Adipose tissue (tissue), 3 donors: ENCODE measurements at regions not wholly inside any gene's neighbourhood (a gene's known extent, or its start where the extent isn't known, plus 50 kb on each side); places are given as distances from the start of the nearest gene placed in this dataset.
"Not testable (repeated sequence)": the region's sequence is repeated elsewhere in the genome, so short reads cannot be mapped to it uniquely, and the experiment has no call there.

ENCODE experiments used
- H3K27ac ChIP-seq: one replicate; pipeline ENCODE4 v1.5.1; 2013; ENCODE audit warnings: low read depth, low read length
- WGBS, 3 donors: extraction: QIAGEN DNeasy Blood & Tissue Kit; methylation state at CpG; one replicate each; pipeline ENCODE4 v1.1.7; 2013; 5-methylcytosine and 5-hydroxymethylcytosine counted together
- donor health status: healthy with polysubstance abuse.
- donor health status: Bipolar disorder and iron deficiency.
- donor health status: healthy.

DNA sequence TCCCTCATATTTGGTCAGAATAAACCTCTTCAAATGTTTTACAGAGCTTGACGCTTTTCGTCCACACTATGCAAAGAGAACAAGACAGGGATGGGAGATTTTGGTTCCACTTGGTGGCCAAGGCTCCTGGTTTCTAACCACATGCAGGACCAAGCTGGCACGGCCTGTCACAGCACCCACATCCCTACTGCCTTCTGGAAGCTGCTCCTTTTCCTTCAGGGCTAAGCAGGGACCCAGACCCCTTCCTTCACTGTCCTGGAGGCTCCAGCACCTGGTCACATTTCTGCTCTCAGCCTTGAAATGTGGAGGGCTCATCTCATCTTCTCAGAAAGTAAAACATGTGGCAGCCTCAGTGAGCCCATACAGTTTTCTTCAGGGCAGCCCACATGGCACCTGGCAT, 50.4 kb upstream of the ARHGEF7 start:
- H3K27ac ChIP-seq, result no peak overlapping the region
- WGBS, 3 donors, result 94 to 96% (median 95%) methylated on average over 3 of the region's 3 CpGs

DNA sequence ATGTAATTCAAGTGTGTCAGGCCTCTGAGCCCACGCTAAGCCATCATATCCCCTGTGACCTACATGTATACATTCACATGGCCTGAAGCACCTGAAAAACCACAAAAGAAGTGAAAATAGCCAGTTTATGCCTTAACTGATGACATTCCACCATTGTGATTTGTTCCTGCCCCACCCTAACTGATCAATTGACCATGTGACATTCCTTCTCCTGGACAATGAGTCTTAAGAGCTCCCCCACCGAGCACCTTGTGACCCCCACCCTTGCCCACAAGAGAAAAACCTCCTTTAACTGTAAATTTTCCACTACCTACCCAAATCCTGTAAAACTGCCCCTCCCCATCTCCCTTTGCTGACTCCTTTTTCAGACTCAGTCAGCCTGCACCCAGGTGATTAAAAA, 52.1 kb upstream of the ARHGEF7 start:
- no peak overlapping the region for H3K27ac ChIP-seq
- 54 to 66% (median 62%) methylated on average over 2 of the region's 2 CpGs for WGBS, 3 donors

DNA sequence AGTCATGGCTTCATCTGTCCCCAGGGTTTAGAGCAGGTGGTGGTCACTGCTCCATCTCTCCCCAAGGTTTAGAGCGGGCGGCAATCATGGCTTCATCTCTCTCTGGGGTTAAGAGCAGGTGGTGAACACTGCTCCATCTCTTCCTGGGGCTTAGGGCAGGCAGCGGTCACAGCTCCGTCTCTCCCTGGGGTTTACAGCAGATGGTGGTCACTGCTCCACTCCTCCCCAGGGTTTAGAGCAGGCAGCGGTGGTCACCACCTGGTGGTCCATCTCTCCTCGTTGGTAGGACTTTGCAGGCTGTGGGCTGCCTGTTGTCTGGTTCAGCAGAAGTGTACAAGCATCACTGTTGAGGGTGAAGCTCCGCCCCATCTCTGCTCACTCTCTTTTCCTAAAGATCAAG, 52.8 kb upstream of the ARHGEF7 start:
- 88% methylated on average over 7 of the region's 7 CpGs for WGBS, 3 donors
- H3K27ac ChIP-seq, result no peak overlapping the region

DNA sequence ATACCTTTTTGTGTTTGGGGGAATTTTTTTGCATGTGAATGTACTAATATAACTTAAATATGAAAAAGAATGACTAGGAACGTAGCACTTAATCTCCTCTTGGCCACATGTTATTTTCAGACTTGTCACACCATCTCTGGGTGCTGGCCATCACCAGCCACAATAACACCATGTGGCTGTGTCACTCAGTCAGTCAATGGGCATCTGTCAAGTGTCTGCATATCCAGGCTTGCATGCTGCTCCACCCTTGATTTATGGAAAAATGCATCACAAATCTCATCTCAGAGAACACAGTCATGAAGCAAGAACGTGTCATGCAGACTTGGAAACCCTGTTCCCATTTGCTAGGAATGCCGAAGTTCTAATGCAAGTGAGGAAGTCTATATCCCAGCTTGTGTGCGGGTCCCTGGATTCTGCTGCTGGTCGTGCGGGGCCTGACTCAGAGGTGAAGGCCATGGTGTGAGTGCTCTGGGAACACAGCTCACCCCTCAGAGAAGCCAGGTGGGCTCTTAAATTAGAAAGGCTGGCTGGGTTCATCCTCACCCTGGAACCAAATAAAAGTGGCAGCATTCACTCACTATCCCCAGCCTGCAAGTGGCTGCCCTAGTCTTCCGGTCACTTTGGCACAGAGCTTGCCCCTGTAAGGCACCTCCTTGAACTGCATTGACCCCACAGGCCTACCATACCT, 53.6 kb upstream of the ARHGEF7 start:
- no peak overlapping the region for H3K27ac ChIP-seq
- 88 to 91% (median 89%) methylated on average over 7 of the region's 7 CpGs for WGBS, 3 donors

DNA sequence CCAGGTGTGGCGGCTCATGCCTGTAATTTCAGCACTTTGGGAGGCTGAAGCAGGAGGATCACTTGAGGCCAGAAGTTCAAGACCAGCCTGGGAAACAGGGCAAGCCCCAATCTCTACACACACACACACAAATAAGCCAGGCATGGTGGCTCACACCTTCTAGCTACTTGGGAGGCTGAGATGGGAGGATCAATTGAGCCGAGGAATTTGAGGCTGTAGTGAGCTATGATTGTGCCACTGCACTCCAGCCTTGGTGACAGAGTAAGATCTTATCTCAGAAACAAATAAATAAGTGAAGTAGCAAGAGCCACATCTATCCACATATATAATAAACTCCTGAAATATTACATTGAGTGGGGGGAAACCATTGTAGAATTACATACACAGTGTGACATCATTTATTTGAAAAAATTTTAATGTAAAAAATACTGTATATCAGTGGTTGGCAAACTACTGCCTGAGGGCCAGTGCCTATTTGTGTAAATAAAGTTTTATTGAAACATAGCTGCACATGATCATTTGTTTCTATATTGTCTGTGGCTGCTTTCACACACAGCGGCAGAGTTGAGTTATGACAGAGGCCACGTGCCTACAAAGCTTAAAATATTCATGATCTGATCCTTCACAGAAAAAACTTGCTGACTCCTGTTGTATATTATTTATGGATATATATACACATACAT, 54.7 kb upstream of the ARHGEF7 start:
- WGBS, 3 donors, result 89 to 91% (median 90%) methylated on average over 4 of the region's 4 CpGs
- H3K27ac ChIP-seq, result no peak overlapping the region

DNA sequence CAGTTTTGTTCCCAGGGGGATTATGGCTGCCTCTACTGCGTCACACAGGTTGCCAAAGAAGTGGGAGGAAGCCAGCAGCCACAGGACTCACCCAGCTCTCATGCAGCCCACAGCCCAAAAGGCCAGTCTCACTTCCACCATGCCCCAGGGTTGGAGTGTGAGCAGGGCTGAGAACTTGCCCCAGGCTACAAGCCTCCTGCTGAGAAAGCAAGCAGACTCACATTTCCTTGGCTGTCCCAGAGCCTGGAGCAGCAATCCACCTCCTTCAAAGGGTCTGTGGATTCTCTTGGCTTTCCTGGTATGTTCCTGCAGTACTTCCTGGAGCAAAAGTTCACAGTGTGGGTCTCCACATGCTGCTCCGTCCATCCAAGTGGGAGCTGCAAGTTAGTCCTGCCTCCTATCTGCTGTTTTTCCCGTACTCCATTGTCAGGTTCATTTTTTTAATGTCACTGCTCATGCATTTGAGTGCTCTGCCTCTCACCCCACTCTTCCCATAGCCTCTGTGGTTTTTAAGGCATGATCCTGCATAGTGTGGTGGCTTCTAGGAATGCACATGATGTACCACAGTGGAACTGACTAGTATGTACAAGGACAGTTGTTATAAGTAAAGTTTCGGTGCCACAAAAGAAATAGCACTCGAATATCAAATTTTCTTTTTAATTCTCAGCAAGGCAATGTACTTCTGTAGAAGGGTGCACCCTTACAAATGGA, 56.2 kb upstream of the ARHGEF7 start:
- no peak overlapping the region for H3K27ac ChIP-seq
- 66 to 77% (median 76%) methylated on average over 5 of the region's 5 CpGs for WGBS, 3 donors

DNA sequence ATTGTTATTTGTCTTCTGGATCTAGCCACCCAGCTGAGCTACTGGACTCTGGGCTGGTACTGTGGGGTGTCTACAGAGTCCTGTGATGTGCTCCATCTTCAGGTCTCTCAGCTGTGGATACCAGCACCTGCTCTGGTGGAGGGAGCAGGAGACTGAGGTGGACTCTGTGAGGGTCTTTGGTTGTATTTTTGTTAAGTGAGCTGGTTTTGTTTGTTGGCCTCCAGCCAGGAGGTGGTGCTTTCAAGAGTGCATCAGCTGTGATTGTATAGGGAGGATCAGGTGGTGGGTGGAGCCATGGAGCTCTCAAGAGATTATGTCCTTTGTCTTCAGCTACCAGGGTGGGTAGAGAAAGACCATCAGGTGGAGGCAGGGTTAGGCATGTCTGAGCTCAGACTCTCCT, 56.8 kb upstream of the ARHGEF7 start:
- not testable (repeated sequence) for H3K27ac ChIP-seq

DNA sequence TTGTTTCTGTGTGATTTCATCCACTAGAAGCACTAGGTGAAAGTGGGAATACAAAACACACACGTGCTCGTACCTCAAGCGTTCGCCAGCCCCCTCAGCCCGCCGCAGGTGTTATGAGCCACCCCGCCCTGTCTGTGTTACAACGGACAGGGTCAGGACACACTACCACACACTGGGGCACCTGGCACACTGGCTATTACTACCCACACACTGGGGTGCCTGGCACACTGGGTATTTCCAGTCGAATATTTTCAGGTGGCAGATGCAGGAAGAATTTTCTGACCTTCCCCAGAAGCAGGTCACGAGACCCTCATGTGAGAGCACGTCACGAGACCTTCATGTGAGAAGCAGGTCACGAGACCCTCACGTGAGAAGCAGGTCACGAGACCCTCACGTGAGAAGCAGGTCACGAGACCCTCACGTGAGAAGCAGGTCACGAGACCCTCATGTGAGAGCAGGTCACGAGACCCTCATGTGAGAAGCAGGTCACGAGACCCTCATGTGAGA, 63.3 kb upstream of the ARHGEF7 start:
- 80 to 87% (median 86%) methylated on average over 18 to 20 of the region's 21 CpGs for WGBS, 3 donors
- not testable (repeated sequence) for H3K27ac ChIP-seq

DNA sequence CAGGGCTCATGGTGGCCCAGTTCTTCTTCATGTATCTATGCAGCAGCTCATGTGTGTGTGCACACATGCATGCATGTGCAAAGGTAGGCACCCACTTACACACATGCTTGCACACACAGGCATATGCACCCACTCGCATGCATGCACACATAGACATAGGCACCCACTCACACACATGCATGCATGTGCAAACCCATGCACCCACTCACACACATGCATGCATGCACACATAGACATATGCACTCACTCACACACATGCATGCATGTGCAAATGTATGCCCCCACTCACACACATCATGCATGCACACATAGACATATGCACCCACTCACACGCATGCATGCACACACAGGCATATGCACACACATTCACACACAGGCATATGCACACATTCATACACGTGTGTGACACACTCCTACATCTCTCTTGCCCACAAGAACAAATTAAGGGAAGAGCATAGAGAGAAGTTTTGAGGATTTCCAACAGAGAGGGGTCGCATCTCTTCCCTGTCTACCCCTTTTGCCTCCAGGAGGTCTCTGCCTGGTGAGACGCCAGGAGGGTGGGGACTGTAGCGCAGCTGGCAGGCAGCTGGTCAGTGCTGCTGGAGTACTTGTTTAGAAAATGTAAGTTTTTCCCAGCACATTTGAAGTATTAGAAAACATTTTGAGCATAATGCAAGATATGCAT, 63.9 kb upstream of the ARHGEF7 start:
- WGBS, 3 donors, result 79 to 82% (median 80%) methylated on average over 6 of the region's 6 CpGs
- no peak overlapping the region for H3K27ac ChIP-seq

DNA sequence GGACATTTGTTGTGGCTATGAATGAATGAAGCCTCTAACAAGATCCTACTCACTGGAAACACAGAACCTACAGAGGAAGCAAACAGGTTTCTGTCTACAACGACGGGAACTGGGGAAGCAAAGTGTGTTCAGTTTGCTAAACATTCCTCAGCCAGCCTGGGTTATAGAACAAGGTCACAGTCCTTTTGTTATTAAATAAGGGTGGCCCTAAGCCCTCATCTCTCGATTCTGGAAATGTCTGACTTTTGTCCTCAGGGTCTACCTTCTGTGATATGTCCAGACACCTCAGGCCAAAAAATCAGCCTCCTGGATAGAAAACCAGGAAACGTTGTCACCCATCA, 64.6 kb upstream of the ARHGEF7 start:
- H3K27ac ChIP-seq, result no peak overlapping the region
- 20 to 42% (median 41%) methylated on average over 4 of the region's 4 CpGs for WGBS, 3 donors

DNA sequence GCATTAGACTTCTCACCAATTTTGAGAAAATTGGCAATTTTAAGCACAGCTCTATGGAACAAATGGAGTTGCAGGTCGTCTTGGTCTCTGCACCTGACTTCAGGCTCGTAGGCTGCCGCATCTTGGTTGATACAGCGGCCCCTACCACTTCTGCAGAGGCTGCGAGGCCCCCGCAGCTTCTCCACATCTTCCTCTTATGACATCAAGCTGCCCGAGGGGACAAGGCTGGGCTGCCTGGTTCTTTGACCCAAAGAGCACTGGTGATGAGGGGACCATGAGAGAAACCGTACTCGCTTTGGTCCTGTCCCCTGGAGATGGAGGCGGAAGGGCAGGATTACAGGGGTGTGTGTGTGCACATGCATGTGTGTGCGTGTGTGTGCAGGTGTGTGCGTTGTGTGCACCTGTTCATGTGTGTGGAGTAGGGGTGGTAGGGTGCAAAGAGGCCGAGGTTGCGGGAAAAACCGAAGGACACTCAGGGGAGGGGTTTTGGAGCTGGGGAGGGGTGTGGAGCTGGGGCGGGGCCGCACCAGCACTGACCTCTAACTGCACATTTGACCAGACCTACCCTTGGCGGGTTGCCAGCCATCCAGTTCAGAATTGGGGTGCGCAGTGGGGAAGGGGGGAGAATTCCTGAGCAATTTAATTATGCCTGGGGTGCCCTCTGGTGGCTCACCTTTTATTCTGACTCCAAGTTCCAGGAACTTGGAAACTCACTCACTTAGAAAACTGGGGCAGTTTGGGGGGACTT, 65.1 kb upstream of the ARHGEF7 start:
- WGBS, 3 donors, result 60 to 76% (median 74%) methylated on average over 19 of the region's 19 CpGs
- no peak overlapping the region for H3K27ac ChIP-seq

DNA sequence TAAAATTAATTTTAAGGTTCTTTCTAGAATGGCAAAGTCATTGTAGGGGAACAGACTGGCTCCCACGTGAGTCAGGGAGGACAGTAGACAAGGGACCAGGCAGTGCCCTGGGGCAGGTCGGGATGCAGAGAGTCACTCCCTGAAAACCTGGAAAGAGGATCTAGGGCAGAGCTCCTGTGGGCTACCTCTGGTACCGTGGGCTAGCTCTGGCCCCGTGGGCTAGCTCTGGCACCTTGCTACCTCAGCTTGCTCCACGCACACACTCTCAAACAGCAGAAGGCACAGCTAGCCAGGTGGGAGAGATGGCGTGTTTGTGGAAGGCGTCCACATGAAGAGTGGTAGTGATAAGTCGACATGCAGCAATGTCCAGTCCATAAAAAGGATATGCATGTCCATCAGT, 66.7 kb upstream of the ARHGEF7 start:
- no peak overlapping the region for H3K27ac ChIP-seq
- 79 to 89% (median 87%) methylated on average over 8 of the region's 8 CpGs for WGBS, 3 donors

DNA sequence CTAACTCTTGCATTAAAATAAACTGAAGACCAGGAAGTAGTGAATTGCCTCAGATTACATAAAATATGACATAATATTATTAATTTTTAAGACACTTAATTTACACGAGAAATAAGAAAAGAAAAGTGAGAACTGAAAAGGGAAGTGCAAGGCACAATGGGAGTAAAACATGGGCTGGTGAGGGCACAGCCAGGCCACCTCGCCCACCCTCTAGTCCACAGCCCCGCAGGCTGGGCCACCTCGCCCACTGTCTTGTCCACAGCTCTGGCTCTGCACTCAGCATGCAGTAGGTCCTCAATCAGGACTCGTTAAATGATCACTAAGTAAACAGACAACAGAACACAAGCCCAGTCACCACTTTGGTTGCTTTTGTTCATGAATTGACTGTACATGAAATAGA, 67.8 kb upstream of the ARHGEF7 start:
- H3K27ac ChIP-seq, result no peak overlapping the region
- 58 to 73% (median 64%) methylated on average over 5 of the region's 5 CpGs for WGBS, 3 donors

DNA sequence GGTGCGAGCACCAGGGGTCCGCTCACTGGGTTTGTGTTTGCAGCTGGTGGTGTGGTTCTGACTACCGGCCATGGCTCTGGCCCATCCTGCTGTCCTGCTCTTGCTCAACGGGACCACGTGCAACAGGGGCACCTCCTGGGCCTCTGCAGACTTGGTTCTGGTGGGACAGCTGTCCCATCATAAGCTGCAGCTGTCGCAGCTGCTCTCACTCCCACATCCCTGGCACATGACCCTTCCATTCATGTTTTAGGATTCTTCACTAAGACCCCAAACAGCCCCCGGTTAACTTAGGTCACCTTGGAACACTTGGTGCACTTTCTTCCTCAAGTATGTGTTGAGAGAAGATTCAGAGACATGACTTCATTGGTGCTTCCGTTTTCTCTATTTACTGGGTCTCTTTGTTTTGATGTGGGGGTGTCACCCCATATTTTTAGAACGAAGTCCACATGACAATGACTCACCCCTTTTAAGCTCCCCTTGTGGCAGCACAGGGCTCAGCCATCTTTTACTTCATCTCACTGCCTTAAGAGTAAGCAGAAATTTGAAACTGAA, 68.4 kb upstream of the ARHGEF7 start:
- 73 to 81% (median 79%) methylated on average over 9 of the region's 9 CpGs for WGBS, 3 donors
- H3K27ac ChIP-seq, result no peak overlapping the region

DNA sequence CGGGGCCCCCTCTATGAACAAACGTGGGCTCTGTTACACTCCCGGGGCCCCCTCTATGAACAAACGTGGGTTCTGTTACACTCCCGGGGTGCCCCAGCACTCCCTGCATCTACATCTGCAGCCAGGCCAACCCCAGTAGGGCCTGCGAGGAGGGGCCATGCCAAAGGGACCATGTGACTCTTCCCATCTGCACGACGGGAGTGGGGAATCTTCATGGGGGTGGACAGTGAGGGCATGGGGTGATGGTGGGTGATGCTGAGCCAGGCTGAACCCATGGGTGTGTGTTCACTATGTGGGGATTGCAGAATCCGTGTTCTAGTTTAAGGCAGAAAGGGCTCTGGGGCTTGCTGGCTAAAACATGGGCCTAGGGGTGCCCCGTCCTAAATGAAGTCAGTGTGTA, 69.9 kb upstream of the ARHGEF7 start:
- no peak overlapping the region for H3K27ac ChIP-seq
- 85 to 91% (median 88%) methylated on average over 10 of the region's 10 CpGs for WGBS, 3 donors

DNA sequence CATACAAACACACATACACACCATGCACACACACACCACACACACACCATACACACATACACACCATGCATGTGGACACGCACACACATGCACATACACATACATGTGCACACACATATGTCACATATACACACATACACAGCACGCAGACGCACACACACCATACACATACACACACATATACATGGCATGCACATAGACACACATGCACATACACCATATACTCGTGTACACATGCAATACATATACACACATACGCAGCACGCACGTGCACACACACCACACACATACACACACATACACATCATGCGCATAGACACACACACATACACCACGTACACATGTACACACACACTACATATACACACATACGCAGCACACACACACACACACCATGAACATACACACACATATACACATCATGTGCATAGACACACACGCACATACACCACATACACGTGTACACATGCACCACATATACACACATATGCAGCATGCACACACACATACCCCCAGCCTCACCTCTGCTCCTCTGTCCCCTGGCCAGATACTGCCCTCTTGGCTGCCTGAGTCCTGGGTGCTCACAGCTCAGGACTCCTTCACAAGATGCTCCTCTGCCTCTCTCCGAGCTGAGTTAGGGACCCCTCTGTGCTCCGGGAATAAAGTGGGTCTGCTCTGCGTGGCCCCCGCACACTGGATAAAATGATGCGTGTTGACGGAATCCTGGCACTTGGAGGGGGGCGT, 70.9 kb upstream of the ARHGEF7 start:
- WGBS, 3 donors, result 92 to 98% (median 94%) methylated on average over 19 of the region's 19 CpGs
- H3K27ac ChIP-seq, result no peak overlapping the region

DNA sequence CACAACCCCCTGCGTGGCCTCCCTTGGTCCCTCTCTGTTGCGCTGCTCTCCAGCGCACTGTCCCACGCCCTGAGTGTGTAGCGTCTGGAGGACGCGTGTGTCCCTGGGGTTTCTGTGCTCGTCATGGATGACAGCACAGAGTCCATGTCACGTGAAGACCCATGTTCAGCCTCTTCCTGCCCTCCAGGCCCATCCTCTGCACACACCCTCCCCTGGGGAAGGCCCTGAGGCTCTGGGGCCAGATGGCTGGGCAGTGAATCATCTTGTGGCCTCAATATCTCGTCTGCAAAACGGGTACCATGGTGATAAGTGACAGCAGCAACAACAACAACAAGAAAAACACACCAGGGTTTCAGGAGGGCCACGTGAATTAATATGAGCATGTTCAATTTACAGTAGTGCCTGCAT, 71.5 kb upstream of the ARHGEF7 start:
- 72 to 78% (median 74%) methylated on average over 12 of the region's 12 CpGs for WGBS, 3 donors
- no peak overlapping the region for H3K27ac ChIP-seq
